T-helper 2 cell treated with Interferon-gamma antibody and Interleukin-4, amounts not matched to agents 5 μg/mL and 100 μg/mL, for 36 hours (primary cell): ENCODE measurements at regions not wholly inside any gene's neighbourhood (a gene's known extent, or its start where the extent isn't known, plus 50 kb on each side); places are given as distances from the start of the nearest gene placed in this dataset.
"Not testable (repeated sequence)": the region's sequence is repeated elsewhere in the genome, so short reads cannot be mapped to it uniquely, and the experiment has no call there.

Experiments used
- DNase-seq: peaks from one replicate; pipeline ENCODE4 v3.0.0; 2021; ENCODE audit warnings: low spot score
- H3K27ac Mint-ChIP-seq: one replicate; pipeline ENCODE4 v1.8.0; 2021; ENCODE audit warnings: mild to moderate bottlenecking, mixed read lengths
- H3K27me3 Mint-ChIP-seq: one replicate; pipeline ENCODE4 v1.8.0; 2021; ENCODE audit warnings: low read depth, mixed read lengths
- H3K36me3 Mint-ChIP-seq: one replicate; pipeline ENCODE4 v1.8.0; 2021; ENCODE audit warnings: low read depth, mixed read lengths
- H3K4me1 Mint-ChIP-seq: one replicate; pipeline ENCODE4 v1.8.0; 2021; ENCODE audit warnings: low read depth, mixed read lengths
- H3K4me3 Mint-ChIP-seq: one replicate; pipeline ENCODE4 v1.8.0; 2022; ENCODE audit warnings: mild to moderate bottlenecking, moderate library complexity, mixed read lengths
- H3K9me3 Mint-ChIP-seq: one replicate; pipeline ENCODE4 v1.8.0; 2021; ENCODE audit warnings: mixed read lengths

DNA sequence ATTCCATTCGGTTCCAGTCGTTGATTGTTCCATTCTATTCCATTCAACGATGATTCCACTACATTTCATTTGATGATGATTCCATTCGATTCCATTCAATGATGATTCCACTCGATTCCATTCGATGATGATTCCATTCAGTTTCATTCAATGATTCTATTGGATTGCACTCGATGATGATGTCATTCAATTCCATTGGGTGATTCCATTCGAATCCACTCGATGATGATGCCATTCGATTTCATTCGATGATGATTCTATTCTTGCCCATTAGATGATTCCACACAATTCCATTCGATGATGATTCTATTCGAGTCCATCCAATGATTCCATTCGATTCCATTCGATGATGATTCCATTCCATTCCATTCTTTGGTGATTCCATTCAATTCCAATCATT, 1283.7 kb downstream of the TP53TG3F start:
- no peak overlapping the region for H3K27ac Mint-ChIP-seq
- H3K9me3 Mint-ChIP-seq, result peaks cover 34% of the 10 kb centered on the region
- H3K4me3 Mint-ChIP-seq, result no peak overlapping the region
- H3K36me3 Mint-ChIP-seq, result peaks cover 4% of the 10 kb centered on the region
- no peaks in the 10 kb centered on the region for H3K27me3 Mint-ChIP-seq
- no peak for DNase-seq
- no peaks in the 10 kb centered on the region for H3K4me1 Mint-ChIP-seq

DNA sequence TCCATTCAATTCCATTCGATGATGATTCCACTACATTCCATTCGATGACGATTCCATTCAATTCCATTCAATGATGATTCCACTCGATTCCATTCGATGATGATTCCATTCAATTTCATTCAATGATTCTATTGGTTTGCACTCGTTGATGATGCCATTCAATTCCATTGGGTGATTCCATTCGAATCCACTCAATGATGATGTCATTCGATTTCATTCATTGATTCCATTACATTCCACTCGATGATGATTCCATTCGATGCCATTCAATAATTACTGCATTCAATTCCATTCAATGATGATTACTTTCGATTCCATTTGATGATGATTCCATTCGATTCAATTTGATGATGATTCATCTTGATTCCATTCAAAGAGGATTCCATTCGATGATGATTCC, 1299.4 kb downstream of the TP53TG3F start:
- no peak overlapping the region for H3K4me3 Mint-ChIP-seq
- peaks cover 12% of the 10 kb centered on the region for H3K36me3 Mint-ChIP-seq
- no peaks in the 10 kb centered on the region for H3K27me3 Mint-ChIP-seq
- no peak for DNase-seq
- no peaks in the 10 kb centered on the region for H3K4me1 Mint-ChIP-seq
- H3K9me3 Mint-ChIP-seq, result peaks cover 75% of the 10 kb centered on the region
- no peak overlapping the region for H3K27ac Mint-ChIP-seq

DNA sequence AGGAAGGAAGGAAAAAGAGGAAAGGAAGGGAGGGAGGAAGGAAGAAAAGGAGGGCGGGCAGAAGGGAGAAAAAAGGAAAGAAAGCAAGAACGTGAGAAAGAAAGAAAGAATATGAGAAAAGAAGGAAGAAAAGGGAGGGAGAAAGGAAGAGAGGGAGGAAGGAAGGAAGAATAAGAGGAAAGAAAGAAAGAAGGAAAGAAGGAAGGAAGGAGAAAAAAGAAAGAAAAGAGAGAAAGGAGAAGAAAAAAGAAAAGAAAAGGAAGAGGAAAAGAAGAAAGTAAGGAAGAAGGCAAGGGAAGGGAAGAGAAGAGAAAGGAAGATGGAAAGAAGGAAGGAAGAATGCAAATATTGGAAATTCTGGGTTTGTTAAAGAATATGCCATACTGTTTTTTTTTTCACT, 1332.4 kb downstream of the TP53TG3F start:
- not testable (repeated sequence) for H3K4me1 Mint-ChIP-seq, H3K4me3 Mint-ChIP-seq, DNase-seq, H3K27ac Mint-ChIP-seq, H3K27me3 Mint-ChIP-seq, H3K36me3 Mint-ChIP-seq
- peaks cover 51% of the 10 kb centered on the region for H3K9me3 Mint-ChIP-seq

DNA sequence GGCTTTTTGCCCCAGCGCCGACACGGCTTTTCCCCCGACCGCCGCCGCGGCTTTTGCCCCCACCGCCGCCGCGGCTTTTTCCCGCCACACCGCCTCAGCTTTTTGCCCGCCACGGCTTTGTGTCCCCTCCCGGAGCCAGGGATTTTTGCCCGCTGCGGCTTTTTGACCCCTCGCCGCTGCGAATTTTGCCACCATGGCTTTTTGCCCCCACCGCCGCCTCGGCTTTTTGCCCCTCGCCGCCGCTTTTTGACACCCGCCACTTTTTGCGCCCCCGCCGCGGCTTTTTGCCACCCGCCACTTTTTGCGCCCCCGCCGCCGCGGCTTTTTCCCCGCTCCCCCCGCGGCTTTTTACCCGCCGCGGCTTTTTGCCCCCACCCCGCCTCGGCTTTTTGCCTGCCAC, 1342.5 kb downstream of the TP53TG3F start:
- DNase-seq, result no peak
- H3K27ac Mint-ChIP-seq, result no peak overlapping the region

DNA sequence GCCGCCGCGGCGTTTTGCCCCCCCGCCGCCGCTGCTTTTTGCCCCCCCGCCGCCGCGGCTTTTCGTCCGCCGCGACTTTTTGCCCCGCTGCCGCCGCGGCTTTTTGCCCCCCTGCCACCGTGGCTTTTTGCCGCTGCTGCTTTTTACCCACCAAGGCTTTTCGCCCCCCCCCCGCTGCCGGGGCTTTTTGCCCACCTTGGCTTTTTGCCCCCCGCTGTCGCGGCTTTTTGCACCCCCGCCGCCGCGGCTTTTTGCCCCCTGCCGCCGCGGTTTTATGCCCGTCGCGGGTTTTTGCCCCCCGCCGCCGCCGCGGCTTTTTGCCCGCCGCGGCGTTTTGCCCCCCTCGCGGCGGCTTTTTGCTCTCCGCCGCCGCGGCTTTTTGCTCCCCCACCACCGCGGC, 1343.0 kb downstream of the TP53TG3F start:
- no peak for DNase-seq
- Mint-ChIP-seq H3K36me3 (no peaks in the 10 kb centered on the region), H3K4me1 (no peaks in the 10 kb centered on the region), H3K4me3 (no peak overlapping the region), H3K27me3 (no peaks in the 10 kb centered on the region), H3K9me3 (peaks cover 23% of the 10 kb centered on the region), H3K27ac (no peak overlapping the region)

More for the DNA sequence above, 1342.5 kb downstream of the TP53TG3F start:
- Mint-ChIP-seq H3K9me3 (peaks cover 24% of the 10 kb centered on the region), H3K4me1 (no peaks in the 10 kb centered on the region), H3K4me3 (no peak overlapping the region), H3K36me3 (no peaks in the 10 kb centered on the region), H3K27me3 (no peaks in the 10 kb centered on the region)

DNA sequence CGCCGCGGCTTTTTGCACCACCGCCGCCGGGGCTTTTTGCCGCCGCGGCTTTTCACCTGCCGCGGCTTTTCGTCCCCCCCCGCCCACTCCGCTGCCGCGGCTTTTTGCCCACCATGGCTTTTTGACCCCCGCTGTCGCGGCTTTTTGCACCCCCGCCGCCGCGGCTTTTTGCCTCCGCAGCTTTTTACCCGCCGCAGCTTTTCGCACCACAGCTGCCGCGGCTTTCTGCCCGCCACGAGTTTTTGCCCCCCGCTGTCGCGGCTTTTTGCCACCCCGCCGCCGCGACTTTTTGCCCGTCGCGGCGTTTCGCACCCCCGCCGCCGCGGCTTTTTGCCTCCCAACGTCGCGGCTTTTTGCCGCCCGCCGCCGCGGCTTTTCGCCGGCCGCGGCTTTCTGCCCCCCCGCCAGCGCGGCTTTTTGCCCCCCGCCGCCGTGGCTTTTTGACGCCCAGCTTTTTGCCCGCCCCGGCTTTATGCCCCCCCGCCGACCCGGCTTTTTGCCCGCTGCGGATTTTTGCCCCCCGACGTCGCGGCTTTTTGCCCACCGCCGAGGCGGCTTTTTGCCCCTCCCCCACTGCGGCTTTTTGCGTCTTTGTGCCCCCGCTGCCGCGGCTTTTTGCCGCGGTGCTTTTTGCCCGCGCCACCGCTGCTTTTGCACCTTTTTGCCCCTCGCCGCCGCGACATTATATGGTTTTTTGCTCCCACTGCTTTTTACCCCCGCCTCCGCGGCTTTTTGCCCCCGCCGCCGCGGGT, 1343.6 kb downstream of the TP53TG3F start:
- no peak overlapping the region for H3K27ac Mint-ChIP-seq
- no peak for DNase-seq
- H3K36me3 Mint-ChIP-seq, result no peaks in the 10 kb centered on the region
- H3K27me3 Mint-ChIP-seq, result no peaks in the 10 kb centered on the region
- H3K9me3 Mint-ChIP-seq, result peaks cover 22% of the 10 kb centered on the region
- H3K4me1 Mint-ChIP-seq, result no peaks in the 10 kb centered on the region
- no peak overlapping the region for H3K4me3 Mint-ChIP-seq

DNA sequence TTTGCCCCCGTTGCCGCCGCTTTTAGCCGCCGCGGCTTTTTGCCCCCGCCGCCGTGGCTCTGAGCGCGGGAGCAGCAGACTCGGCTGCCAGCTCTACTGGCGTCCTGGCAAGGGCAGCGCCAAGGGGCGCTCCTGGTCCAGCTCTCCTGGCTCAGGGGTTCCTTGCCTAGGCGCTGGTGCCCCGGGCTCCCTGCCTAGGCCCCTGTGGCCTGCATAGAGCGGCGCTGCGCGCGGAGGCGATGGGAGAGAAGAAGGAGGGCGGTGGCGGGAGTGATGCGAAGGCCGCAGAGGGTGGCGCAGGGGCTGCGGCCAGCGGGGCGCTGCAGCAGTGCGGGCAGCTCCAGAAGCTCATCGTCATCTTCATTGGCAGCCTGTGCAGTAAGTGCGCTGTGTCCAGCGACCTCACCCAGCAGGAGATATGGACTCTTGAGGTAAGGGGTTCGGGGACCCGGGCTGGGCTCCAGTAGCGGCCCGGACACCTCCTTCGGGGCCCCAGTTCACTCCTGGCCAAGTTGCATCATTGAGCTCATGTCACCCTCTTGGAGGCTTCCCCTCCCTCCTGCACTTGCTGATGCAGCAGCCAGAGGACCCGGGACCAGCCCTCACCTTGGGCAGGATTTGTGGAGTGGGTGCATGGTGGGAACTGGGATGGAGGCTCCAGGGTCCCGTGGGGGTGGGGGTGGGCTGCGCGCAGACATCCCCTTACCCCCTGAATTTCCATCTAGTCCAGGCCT, 1344.4 kb downstream of the TP53TG3F start:
- peaks cover 18% of the 10 kb centered on the region for H3K9me3 Mint-ChIP-seq
- no peaks in the 10 kb centered on the region for H3K4me1 Mint-ChIP-seq
- no peak for DNase-seq
- H3K27me3 Mint-ChIP-seq, result no peaks in the 10 kb centered on the region
- H3K27ac Mint-ChIP-seq, result no peak overlapping the region
- H3K36me3 Mint-ChIP-seq, result no peaks in the 10 kb centered on the region
- H3K4me3 Mint-ChIP-seq, result no peak overlapping the region

DNA sequence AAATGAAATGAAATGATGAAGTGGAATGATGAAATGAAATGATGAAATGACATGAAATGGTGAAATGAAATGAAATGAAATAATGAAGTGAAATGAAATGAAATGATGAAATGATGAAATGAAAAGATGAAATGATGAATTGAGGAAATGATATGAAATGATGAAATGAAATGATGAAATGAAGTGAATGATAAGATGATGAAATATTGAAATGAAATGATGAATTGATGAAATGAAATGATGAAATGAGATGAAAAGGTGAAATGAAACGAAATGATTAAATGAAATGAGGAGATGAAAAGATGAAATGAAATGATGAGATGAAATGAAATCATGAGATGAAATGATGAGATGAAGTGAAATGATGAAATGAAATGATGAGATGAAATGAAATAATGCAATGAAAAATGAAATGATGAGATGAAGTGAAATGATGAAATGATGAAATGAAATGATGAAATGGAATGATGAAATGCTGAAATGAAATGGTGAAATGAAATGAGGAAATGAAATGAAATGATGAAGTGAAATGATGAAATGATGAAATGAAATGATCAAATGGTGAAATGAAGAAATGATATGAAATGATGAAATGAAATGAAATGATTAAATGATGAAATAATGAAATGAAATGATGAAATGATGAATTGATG, 1347.7 kb downstream of the TP53TG3F start:
- DNase-seq, H3K4me3 Mint-ChIP-seq, H3K4me1 Mint-ChIP-seq, H3K36me3 Mint-ChIP-seq, H3K27me3 Mint-ChIP-seq, H3K27ac Mint-ChIP-seq: not testable (repeated sequence)
- H3K9me3 Mint-ChIP-seq, result peaks cover 10% of the 10 kb centered on the region

DNA sequence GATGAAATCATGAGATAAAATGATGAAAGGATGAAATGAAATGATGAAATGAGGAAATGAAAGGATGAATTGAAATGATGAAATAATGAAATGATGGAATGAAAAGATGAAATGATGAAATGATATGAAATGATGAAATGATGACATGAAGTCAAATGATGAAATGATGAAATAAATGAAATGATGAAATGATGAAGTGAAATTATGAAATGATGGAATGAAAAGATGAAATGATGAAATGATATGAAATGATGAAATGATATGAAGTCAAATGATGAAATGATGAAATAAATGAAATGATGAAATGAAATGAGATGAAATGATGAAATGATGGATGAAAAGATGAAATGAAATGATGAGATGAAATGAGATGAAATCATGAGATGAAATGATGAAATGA, 1348.4 kb downstream of the TP53TG3F start:
- DNase-seq, H3K27me3 Mint-ChIP-seq, H3K27ac Mint-ChIP-seq, H3K36me3 Mint-ChIP-seq, H3K4me1 Mint-ChIP-seq, H3K4me3 Mint-ChIP-seq: not testable (repeated sequence)
- H3K9me3 Mint-ChIP-seq, result peaks cover 14% of the 10 kb centered on the region

DNA sequence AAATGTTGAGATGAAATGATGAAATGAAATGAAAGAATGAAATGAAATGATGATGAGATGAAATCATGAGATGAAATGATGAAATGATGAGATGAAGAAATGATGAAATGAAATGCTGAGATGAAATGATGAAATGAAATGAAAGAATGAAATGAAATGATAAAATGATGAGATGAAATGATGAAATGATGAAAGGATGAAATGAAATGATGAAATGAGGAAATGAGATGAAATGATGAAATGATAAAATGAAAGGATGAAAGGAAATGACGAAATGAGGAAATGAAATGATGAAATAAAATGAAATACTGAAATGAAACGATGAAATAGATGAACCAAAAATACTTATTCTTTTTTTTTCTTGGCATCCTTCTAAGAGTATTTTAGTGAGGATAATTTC, 1349.1 kb downstream of the TP53TG3F start:
- H3K27me3 Mint-ChIP-seq, H3K27ac Mint-ChIP-seq, DNase-seq, H3K36me3 Mint-ChIP-seq, H3K4me1 Mint-ChIP-seq, H3K4me3 Mint-ChIP-seq: not testable (repeated sequence)
- H3K9me3 Mint-ChIP-seq, result peaks cover 17% of the 10 kb centered on the region
